ENCODE measurements at regions not wholly inside any gene's neighbourhood (a gene's known extent, or its start where the extent isn't known, plus 50 kb on each side); places are given as distances from the start of the nearest gene placed in this dataset.

- TF ChIP-seq POLR2AphosphoS5 (IDR thresholded peaks at IDR 0.05; ENCODE audit: low read depth, low read length) = no peak
- TF ChIP-seq HDAC6 (IDR thresholded peaks at IDR 0.05; ENCODE audit: low read depth, low read length) = no peak
- TF ChIP-seq CTCF (IDR thresholded peaks at IDR 0.05; ENCODE audit: control extremely low read depth in 1 of 3, insufficient read depth in 1 of 3, low read depth in 1 of 3, low read length in 3 of 3) = no peak
- no peak for TF ChIP-seq MAFK (IDR thresholded peaks at IDR 0.05; ENCODE audit: low read depth, low read length)
- TF ChIP-seq TEAD4 (IDR thresholded peaks at IDR 0.05; ENCODE audit: low read depth, low read length) = no peak
- TF ChIP-seq KDM4A (IDR thresholded peaks at IDR 0.05; ENCODE audit: low read depth, low read length, severe bottlenecking) = no peak
- no peak for TF ChIP-seq RNF2 (IDR thresholded peaks at IDR 0.05; ENCODE audit: borderline replicate concordance, low read depth, low read length, missing control alignments, poor library complexity, severe bottlenecking)
- TF ChIP-seq JUND (IDR thresholded peaks at IDR 0.05; ENCODE audit: low read length) = no peak
Measured at GRCh38 chr5:98698359-98698758, 75.1 kb upstream of the RGMB start.

Data from H1 (cell line).